ENCODE measurements at regions not wholly inside any gene's neighbourhood (a gene's known extent, or its start where the extent isn't known, plus 50 kb on each side); places are given as distances from the start of the nearest gene placed in this dataset.
"Not testable (repeated sequence)": the region's sequence is repeated elsewhere in the genome, so short reads cannot be mapped to it uniquely, and the experiment has no call there.

GRCh38 chr2:111375320-111375883, 254.7 kb downstream of the BCL2L11 start:
- not testable (repeated sequence) for TF ChIP-seq CTCF (IDR thresholded peaks at IDR 0.05; ENCODE audit: borderline replicate concordance, extremely low read depth, low read length, poor library complexity, severe bottlenecking); EZH2 (IDR thresholded peaks at IDR 0.05; ENCODE audit: borderline replicate concordance, low read depth, low read length, severe bottlenecking)
